GM18508 (cell line): ENCODE measurements at regions not wholly inside any gene's neighbourhood (a gene's known extent, or its start where the extent isn't known, plus 50 kb on each side); places are given as distances from the start of the nearest gene placed in this dataset.

Experiments used
- ATAC-seq: cut with Tn5 transposase; IDR thresholded peaks from one replicate; pipeline ENCODE4 v1.9.1; 2021; ENCODE audit warnings: moderate number of reproducible peaks; ENCODE audit not compliant: insufficient read depth, unreplicated experiment

GRCh38 chr6:106035655-106036054 lies 50.5 kb upstream of the PRDM1 start:
- ATAC-seq, result no peak

- ATAC-seq, result no peak
Measured at GRCh38 chr6:106033806-106034205, 52.3 kb upstream of the PRDM1 start.

GRCh38 chr6:106027758-106028157 lies 58.4 kb upstream of the PRDM1 start:
- no peak for ATAC-seq

- ATAC-seq, result no peak
Measured at GRCh38 chr6:106026748-106027715, 59.1 kb upstream of the PRDM1 start.

GRCh38 chr6:106025655-106026054 lies 60.5 kb upstream of the PRDM1 start:
- no peak for ATAC-seq

GRCh38 chr6:106022801-106023200 lies 63.3 kb upstream of the PRDM1 start:
- ATAC-seq, result no peak

GRCh38 chr6:106017454-106017853 lies 68.7 kb upstream of the PRDM1 start:
- no peak for ATAC-seq

GRCh38 chr6:106014955-106015354 lies 71.2 kb upstream of the PRDM1 start:
- no peak for ATAC-seq

GRCh38 chr6:106011476-106011875 lies 74.7 kb upstream of the PRDM1 start:
- ATAC-seq, result no peak

- no peak for ATAC-seq
Measured at GRCh38 chr6:106005954-106006353, 80.2 kb upstream of the PRDM1 start.

GRCh38 chr6:106005013-106005412 lies 81.1 kb upstream of the PRDM1 start:
- no peak for ATAC-seq

GRCh38 chr6:106003268-106003987 lies 82.7 kb upstream of the PRDM1 start:
- no peak for ATAC-seq

- no peak for ATAC-seq
Measured at GRCh38 chr6:106002005-106002404, 84.1 kb upstream of the PRDM1 start.

GRCh38 chr6:106000935-106001334 lies 85.2 kb upstream of the PRDM1 start:
- ATAC-seq, result no peak

- no peak for ATAC-seq
Measured at GRCh38 chr6:105997482-105997881, 88.7 kb upstream of the PRDM1 start.

- no peak for ATAC-seq
Measured at GRCh38 chr6:105995391-105995865, 90.7 kb upstream of the PRDM1 start.

GRCh38 chr6:105994591-105995390 lies 91.3 kb upstream of the PRDM1 start:
- ATAC-seq, result no peak

- ATAC-seq, result no peak
Measured at GRCh38 chr6:105994118-105994590, 92.0 kb upstream of the PRDM1 start.

- ATAC-seq, result no peak
Measured at GRCh38 chr6:105993341-105994117, 92.6 kb upstream of the PRDM1 start.
